Activated B cell treated with CpG ODN at 0.5 μM for 24 hours (primary cell): ENCODE measurements at regions not wholly inside any gene's neighbourhood (a gene's known extent, or its start where the extent isn't known, plus 50 kb on each side); places are given as distances from the start of the nearest gene placed in this dataset.

Experiments used
- ATAC-seq: fragments of 200-7000 bp; cut with Tn5 transposase; one replicate; pipeline ENCODE4 v1.10.0; 2021; ENCODE audit warnings: low read depth, mild to moderate bottlenecking, moderate library complexity
- CTCF ChIA-PET: fragments of 350-600 bp; sonication (Branson Sonifier 250); formaldehyde crosslinking; loops from one replicate; lab custom pipeline; 2021; ENCODE audit warnings: antibody characterized with exemption; lab: Charles Lee
- POLR2A ChIA-PET: fragments of 350-600 bp; sonication (Branson Sonifier 250); formaldehyde crosslinking; loops from one replicate; lab custom pipeline; 2021; ENCODE audit warnings: antibody characterized with exemption; lab: Charles Lee
- DNase-seq: peaks from one replicate; pipeline ENCODE4 v3.0.0; 2022
- H3K27ac Mint-ChIP-seq: one replicate; pipeline ENCODE4 v1.8.0; 2020; ENCODE audit warnings: mixed read lengths
- H3K27me3 Mint-ChIP-seq: one replicate; pipeline ENCODE4 v1.8.0; 2021; ENCODE audit warnings: mixed read lengths
- H3K36me3 Mint-ChIP-seq: one replicate; pipeline ENCODE4 v1.8.0; 2021; ENCODE audit warnings: low read depth, mixed read lengths
- H3K4me1 Mint-ChIP-seq: one replicate; pipeline ENCODE4 v1.8.0; 2021; ENCODE audit warnings: mixed read lengths
- H3K4me3 Mint-ChIP-seq: one replicate; pipeline ENCODE4 v1.8.0; 2020; ENCODE audit warnings: mild to moderate bottlenecking, mixed read lengths
- H3K9me3 Mint-ChIP-seq: one replicate; pipeline ENCODE4 v1.8.0; 2020; ENCODE audit warnings: mixed read lengths
- intact Hi-C: fragments of 100-400 bp; cut with micrococcal nuclease; formaldehyde crosslinking; loops from one replicate; pipeline ENCODE4 v1.15.1; 2024
- TF ChIP-seq, protein P1 (sequence below): fragments of 200-600 bp; IDR thresholded peaks from one replicate; pipeline ENCODE4 v1.8.0; 2022; ENCODE audit warnings: antibody characterized with exemption, mild to moderate bottlenecking

DNA sequence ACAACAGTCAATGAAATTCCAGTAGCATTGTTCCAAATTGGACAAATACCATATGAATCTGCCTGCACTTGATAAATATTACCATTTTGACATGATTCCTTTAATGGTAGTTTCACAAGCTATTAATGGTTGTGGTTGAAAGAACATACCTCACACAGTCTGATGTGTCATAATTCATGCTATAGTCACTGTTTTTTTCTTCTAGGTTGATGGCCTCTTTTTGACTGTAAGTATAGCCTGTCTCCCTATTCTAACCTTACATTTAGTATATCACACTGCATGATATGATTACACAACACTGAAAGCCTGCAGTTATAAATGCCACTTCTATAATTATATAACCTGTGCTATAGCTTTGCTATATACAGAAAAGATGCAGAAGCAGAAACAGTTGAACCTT, 834.1 kb downstream of the NSUN3 start:
- H3K27ac Mint-ChIP-seq = no peak overlapping the region
- ChIA-PET CTCF (no interaction called here), POLR2A (no interaction called here)
- H3K36me3 Mint-ChIP-seq = no peaks in the 10 kb centered on the region
- ATAC-seq = no peak
- TF ChIP-seq, protein P1, sequence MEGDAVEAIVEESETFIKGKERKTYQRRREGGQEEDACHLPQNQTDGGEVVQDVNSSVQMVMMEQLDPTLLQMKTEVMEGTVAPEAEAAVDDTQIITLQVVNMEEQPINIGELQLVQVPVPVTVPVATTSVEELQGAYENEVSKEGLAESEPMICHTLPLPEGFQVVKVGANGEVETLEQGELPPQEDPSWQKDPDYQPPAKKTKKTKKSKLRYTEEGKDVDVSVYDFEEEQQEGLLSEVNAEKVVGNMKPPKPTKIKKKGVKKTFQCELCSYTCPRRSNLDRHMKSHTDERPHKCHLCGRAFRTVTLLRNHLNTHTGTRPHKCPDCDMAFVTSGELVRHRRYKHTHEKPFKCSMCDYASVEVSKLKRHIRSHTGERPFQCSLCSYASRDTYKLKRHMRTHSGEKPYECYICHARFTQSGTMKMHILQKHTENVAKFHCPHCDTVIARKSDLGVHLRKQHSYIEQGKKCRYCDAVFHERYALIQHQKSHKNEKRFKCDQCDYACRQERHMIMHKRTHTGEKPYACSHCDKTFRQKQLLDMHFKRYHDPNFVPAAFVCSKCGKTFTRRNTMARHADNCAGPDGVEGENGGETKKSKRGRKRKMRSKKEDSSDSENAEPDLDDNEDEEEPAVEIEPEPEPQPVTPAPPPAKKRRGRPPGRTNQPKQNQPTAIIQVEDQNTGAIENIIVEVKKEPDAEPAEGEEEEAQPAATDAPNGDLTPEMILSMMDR = no peak
- DNase-seq = no peak
- intact Hi-C loops = no loop called here
- no peak overlapping the region for H3K4me3 Mint-ChIP-seq
- no peaks in the 10 kb centered on the region for H3K4me1 Mint-ChIP-seq
- no peaks in the 10 kb centered on the region for H3K27me3 Mint-ChIP-seq
- H3K9me3 Mint-ChIP-seq = no peaks in the 10 kb centered on the region

DNA sequence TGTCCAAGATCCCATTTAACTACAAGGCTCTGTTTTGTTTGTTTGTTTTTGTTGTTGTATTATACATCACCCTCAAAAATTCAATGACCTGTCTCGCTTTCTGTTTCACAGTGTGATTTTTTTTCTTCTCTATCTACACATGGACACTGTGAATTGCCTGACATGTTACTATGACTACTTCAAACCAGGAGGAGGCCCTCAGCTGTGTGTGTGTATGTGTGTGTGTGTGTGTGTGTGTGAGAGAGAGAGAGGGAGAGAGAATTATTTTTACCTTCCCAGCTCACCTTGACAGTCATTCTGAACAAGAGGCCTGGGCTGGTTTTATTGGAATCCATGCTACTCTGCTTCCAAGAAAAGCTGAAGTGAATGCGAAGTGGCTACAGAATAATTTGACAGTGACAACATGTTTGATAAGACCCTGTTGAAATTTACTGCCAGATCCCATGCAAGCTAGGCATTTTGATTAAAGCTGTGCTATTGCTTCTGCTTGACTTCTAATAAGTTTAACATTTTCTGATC, 841.4 kb downstream of the NSUN3 start:
- Mint-ChIP-seq H3K4me1 (no peaks in the 10 kb centered on the region), H3K9me3 (no peaks in the 10 kb centered on the region), H3K27ac (no peak overlapping the region), H3K4me3 (no peak overlapping the region), H3K27me3 (no peaks in the 10 kb centered on the region), H3K36me3 (no peaks in the 10 kb centered on the region)
- CTCF ChIA-PET = no interaction called here
- no peak for DNase-seq
- TF ChIP-seq, protein P1 = no peak
- intact Hi-C loops = no loop called here
- POLR2A ChIA-PET = no interaction called here
- no peak for ATAC-seq

DNA sequence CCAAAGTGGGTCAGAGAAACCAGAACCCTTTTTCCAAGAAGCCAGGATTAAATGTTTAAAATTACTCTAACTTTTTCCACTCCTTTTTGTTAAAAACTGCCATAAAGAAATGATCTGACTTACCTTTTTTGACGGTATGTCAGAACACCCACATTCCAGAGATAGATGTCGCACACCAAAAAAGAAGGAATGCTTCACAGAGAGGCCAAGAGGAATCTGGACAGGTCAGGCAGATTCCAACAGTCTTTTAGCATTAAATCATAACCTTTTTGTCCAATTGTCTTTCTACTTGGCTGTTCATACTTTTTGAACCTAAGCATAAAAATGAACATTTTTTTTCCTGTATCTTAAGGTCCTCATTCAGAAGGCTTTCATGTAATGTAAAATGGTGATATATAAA, 846.9 kb downstream of the NSUN3 start:
- TF ChIP-seq, protein P1 = no peak
- Mint-ChIP-seq H3K36me3 (no peaks in the 10 kb centered on the region), H3K4me3 (no peak overlapping the region), H3K27me3 (no peaks in the 10 kb centered on the region), H3K9me3 (no peaks in the 10 kb centered on the region), H3K27ac (no peak overlapping the region), H3K4me1 (no peaks in the 10 kb centered on the region)
- intact Hi-C loops = no loop called here
- ChIA-PET CTCF (no interaction called here), POLR2A (no interaction called here)
- ATAC-seq (no peak), DNase-seq (no peak)

DNA sequence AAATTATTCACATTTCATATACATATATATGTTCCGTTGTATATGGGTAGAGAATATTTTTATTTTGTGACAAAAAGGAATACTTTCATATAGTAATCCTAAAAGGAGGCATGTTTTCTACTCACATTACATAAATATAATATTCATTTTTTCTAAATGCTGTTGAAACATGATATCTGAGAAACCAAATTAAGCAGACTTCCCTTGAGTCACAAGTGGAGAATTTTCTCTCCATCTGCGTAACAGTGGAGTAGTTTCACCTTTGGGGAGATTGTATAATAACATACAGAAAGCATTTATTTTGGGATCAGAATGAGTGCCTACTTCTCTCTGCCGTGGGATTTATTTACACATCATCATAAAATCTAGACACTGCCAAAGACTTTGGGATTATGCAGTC, 849.8 kb downstream of the NSUN3 start:
- Mint-ChIP-seq H3K36me3 (no peaks in the 10 kb centered on the region), H3K4me1 (no peaks in the 10 kb centered on the region), H3K27ac (no peak overlapping the region), H3K27me3 (no peaks in the 10 kb centered on the region), H3K9me3 (no peaks in the 10 kb centered on the region), H3K4me3 (no peak overlapping the region)
- TF ChIP-seq, protein P1 = no peak
- ChIA-PET CTCF (no interaction called here), POLR2A (no interaction called here)
- ATAC-seq = no peak
- no peak for DNase-seq
- intact Hi-C loops = no loop called here

DNA sequence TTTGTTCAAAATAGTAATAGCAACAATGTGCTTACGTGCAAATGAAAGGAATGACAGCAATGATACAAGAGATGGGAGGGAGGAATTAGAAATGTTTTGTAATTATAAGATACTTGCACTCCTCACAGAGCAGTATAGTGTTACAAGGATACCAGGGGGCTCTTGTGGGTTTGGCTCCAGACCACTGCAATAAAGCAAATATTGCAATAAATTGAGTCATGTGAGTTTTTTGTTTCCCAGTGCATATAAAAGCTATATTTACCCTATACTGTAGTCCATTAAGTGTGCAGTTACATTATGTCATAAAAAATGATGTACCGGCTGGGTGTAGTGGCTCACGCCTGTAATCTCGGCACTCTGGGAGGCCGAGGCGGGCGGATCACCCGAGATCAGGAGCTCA, 864.3 kb downstream of the NSUN3 start:
- Mint-ChIP-seq H3K4me3 (no peak overlapping the region), H3K27ac (no peak overlapping the region), H3K9me3 (peaks cover 2% of the 10 kb centered on the region), H3K36me3 (no peaks in the 10 kb centered on the region), H3K4me1 (no peaks in the 10 kb centered on the region), H3K27me3 (no peaks in the 10 kb centered on the region)
- no peak for ATAC-seq
- intact Hi-C loops = no loop called here
- ChIA-PET POLR2A (no interaction called here), CTCF (no interaction called here)
- no peak for DNase-seq
- TF ChIP-seq, protein P1 = no peak
